ENCODE measurements at regions not wholly inside any gene's neighbourhood (a gene's known extent, or its start where the extent isn't known, plus 50 kb on each side); places are given as distances from the start of the nearest gene placed in this dataset.

GRCh38 chr4:19791422-19792123, 460.1 kb upstream of the SLIT2 start:
- DNase-seq (ENCODE audit: low read depth, low spot score), result no peak

GRCh38 chr4:19786616-19787015, 465.1 kb upstream of the SLIT2 start:
- no peak for DNase-seq (ENCODE audit: low read depth, low spot score)

GRCh38 chr4:19783667-19784223, 468.0 kb upstream of the SLIT2 start:
- DNase-seq (ENCODE audit: low read depth, low spot score), result no peak

GRCh38 chr4:19780871-19781270, 470.8 kb upstream of the SLIT2 start:
- DNase-seq (ENCODE audit: low read depth, low spot score), result no peak

- DNase-seq (ENCODE audit: low read depth, low spot score), result no peak
Observed at GRCh38 chr4:19776929-19777328, 474.8 kb upstream of the SLIT2 start.

- peak; percentile 47 for DNase-seq (ENCODE audit: low read depth, low spot score)
Observed at GRCh38 chr4:19776021-19776459, 475.7 kb upstream of the SLIT2 start.

GRCh38 chr4:19774690-19775256, 476.9 kb upstream of the SLIT2 start:
- no peak for DNase-seq (ENCODE audit: low read depth, low spot score)

- no peak for DNase-seq (ENCODE audit: low read depth, low spot score)
Observed at GRCh38 chr4:19772581-19772980, 479.1 kb upstream of the SLIT2 start.

- no peak for DNase-seq (ENCODE audit: low read depth, low spot score)
Observed at GRCh38 chr4:19756661-19757060, 495.0 kb upstream of the SLIT2 start.

GRCh38 chr4:19752599-19752998, 499.1 kb upstream of the SLIT2 start:
- no peak for DNase-seq (ENCODE audit: low read depth, low spot score)

- DNase-seq (ENCODE audit: low read depth, low spot score), result no peak
Observed at GRCh38 chr4:19748519-19749479, 502.9 kb upstream of the SLIT2 start.

- no peak for DNase-seq (ENCODE audit: low read depth, low spot score)
Observed at GRCh38 chr4:19746377-19746776, 505.3 kb upstream of the SLIT2 start.

GRCh38 chr4:19743115-19743638, 508.5 kb upstream of the SLIT2 start:
- no peak for DNase-seq (ENCODE audit: low read depth, low spot score)

GRCh38 chr4:19739101-19739651, 512.5 kb upstream of the SLIT2 start:
- peak; percentile 79 for DNase-seq (ENCODE audit: low read depth, low spot score)

GRCh38 chr4:19736968-19737756, 514.5 kb upstream of the SLIT2 start:
- no peak for DNase-seq (ENCODE audit: low read depth, low spot score)

- no peak for DNase-seq (ENCODE audit: low read depth, low spot score)
Observed at GRCh38 chr4:19735012-19735411, 516.7 kb upstream of the SLIT2 start.

- DNase-seq (ENCODE audit: low read depth, low spot score), result no peak
Observed at GRCh38 chr4:19729886-19730651, 521.6 kb upstream of the SLIT2 start.

- DNase-seq (ENCODE audit: low read depth, low spot score), result no peak
Observed at GRCh38 chr4:19728773-19729172, 522.9 kb upstream of the SLIT2 start.

- no peak for DNase-seq (ENCODE audit: low read depth, low spot score)
Observed at GRCh38 chr4:19727141-19727540, 524.6 kb upstream of the SLIT2 start.

- DNase-seq (ENCODE audit: low read depth, low spot score), result no peak
Observed at GRCh38 chr4:19725130-19725529, 526.6 kb upstream of the SLIT2 start.

Data from smooth muscle cell of the brain vasculature (primary cell).